Thoracic aorta (tissue), 2 donors: ENCODE measurements at regions not wholly inside any gene's neighbourhood (a gene's known extent, or its start where the extent isn't known, plus 50 kb on each side); places are given as distances from the start of the nearest gene placed in this dataset.

Source experiments
- ATAC-seq: fragments of 150-250 bp; one replicate; pipeline ENCODE4 v1.8.0; 2017; ENCODE audit warnings: low read depth; ENCODE audit not compliant: insufficient number of reproducible peaks, low FRiP score
- DNase-seq: peaks from one replicate; pipeline ENCODE4 v3.0.0-alpha.2; 2020; ENCODE audit warnings: low spot score
- H3K27ac ChIP-seq, 2 donors: fragments of 200-600 bp; sonication (generic); 1 replicate in 1 of 2; 2 replicates in 1 of 2; pipeline ENCODE4 v1.5.1; 2016; ENCODE audit warnings: mild to moderate bottlenecking in 2 of 2, moderate library complexity in 2 of 2
- H3K27me3 ChIP-seq: fragments of 200-600 bp; sonication (generic); replicated peaks from 2 replicates; pipeline ENCODE4 v1.6.0; 2016; ENCODE audit warnings: mild to moderate bottlenecking; ENCODE audit not compliant: insufficient read depth
- H3K36me3 ChIP-seq: fragments of 200-600 bp; sonication (generic); one replicate; pipeline ENCODE4 v1.5.1; 2016
- H3K4me1 ChIP-seq, 2 donors: fragments of 200-600 bp; sonication (generic); 1 replicate in 1 of 2; 2 replicates in 1 of 2; pipeline versions ENCODE4 v1.5.1 to v1.6.0; 2016; ENCODE audit warnings: low read depth in 2 of 2, mild to moderate bottlenecking in 1 of 2; ENCODE audit not compliant: control insufficient read depth in 1 of 2
- H3K4me3 ChIP-seq: fragments of 200-600 bp; sonication (generic); 2 replicates; pipeline ENCODE4 v1.5.1; 2016; ENCODE audit warnings: mild to moderate bottlenecking
- H3K9me3 ChIP-seq: fragments of 200-600 bp; sonication (generic); 2 replicates; pipeline ENCODE4 v1.5.1; 2016
- CTCF ChIP-seq: fragments of 200-600 bp; sonication (generic); IDR thresholded peaks from one replicate; pipeline ENCODE4 v1.5.1; 2019; ENCODE audit warnings: antibody characterized with exemption

GRCh38 chr3:99287876-99288275 lies 350.5 kb upstream of the COL8A1 start:
- Histone ChIP-seq H3K9me3 (no peaks in the 10 kb centered on the region), H3K4me1 (peaks cover 7 to 11% of the 10 kb centered on the region in 2 donors), H3K4me3 (no peak overlapping the region), H3K36me3 (no peaks in the 10 kb centered on the region), H3K27ac (peak overlapping the region; percentile 30 to 47), H3K27me3 (no peaks in the 10 kb centered on the region)
- TF ChIP-seq CTCF = no peak
- no peak for ATAC-seq
- no peak for DNase-seq

GRCh38 chr3:99286266-99286845 lies 352.0 kb upstream of the COL8A1 start:
- Histone ChIP-seq H3K27ac (peak overlapping the region in 1 of 2 donors; percentile 7), H3K27me3 (no peaks in the 10 kb centered on the region), H3K9me3 (no peaks in the 10 kb centered on the region), H3K4me1 (peaks cover 7 to 11% of the 10 kb centered on the region in 2 donors), H3K4me3 (no peak overlapping the region), H3K36me3 (no peaks in the 10 kb centered on the region)
- ATAC-seq (no peak), DNase-seq (no peak)
- TF ChIP-seq CTCF = no peak

GRCh38 chr3:99269606-99270351 lies 368.3 kb upstream of the DCBLD2 start:
- TF ChIP-seq CTCF = no peak
- DNase-seq = peak; percentile 15
- peak overlapping the region; percentile 74 to 87 for H3K27ac ChIP-seq

GRCh38 chr3:99256788-99257187 lies 355.3 kb upstream of the DCBLD2 start:
- ATAC-seq (no peak), DNase-seq (no peak)
- peaks cover 20 to 34% of the 10 kb centered on the region in 2 donors for H3K4me1 ChIP-seq
- no peak for TF ChIP-seq CTCF
- H3K9me3 ChIP-seq = no peaks in the 10 kb centered on the region
- H3K4me3 ChIP-seq = no peak overlapping the region
- peak overlapping the region in 1 of 2 donors; percentile 55 for H3K27ac ChIP-seq
- H3K36me3 ChIP-seq = no peaks in the 10 kb centered on the region
- no peaks in the 10 kb centered on the region for H3K27me3 ChIP-seq

More at GRCh38 chr3:99269606-99270351, 368.3 kb upstream of the DCBLD2 start:
- Histone ChIP-seq H3K4me1 (peaks cover 10 to 20% of the 10 kb centered on the region in 2 donors), H3K9me3 (no peaks in the 10 kb centered on the region), H3K4me3 (no peak overlapping the region), H3K36me3 (no peaks in the 10 kb centered on the region), H3K27me3 (no peaks in the 10 kb centered on the region)
- peak; percentile 84 for ATAC-seq

- peaks cover 44 to 62% of the 10 kb centered on the region in 2 donors for H3K4me1 ChIP-seq
- no peaks in the 10 kb centered on the region for H3K9me3 ChIP-seq
- ATAC-seq = no peak
Measured at GRCh38 chr3:99253963-99254355, 352.5 kb upstream of the DCBLD2 start.

More at GRCh38 chr3:99253963-99254355, 352.5 kb upstream of the DCBLD2 start:
- DNase-seq = no peak
- Histone ChIP-seq H3K36me3 (no peaks in the 10 kb centered on the region), H3K27ac (peak overlapping the region; percentile 63 to 70), H3K27me3 (no peaks in the 10 kb centered on the region), H3K4me3 (no peak overlapping the region)
- no peak for TF ChIP-seq CTCF
